Middle frontal gyrus (tissue), 1 donor: ENCODE measurements at regions not wholly inside any gene's neighbourhood (a gene's known extent, or its start where the extent isn't known, plus 50 kb on each side); places are given as distances from the start of the nearest gene placed in this dataset.
"Not testable (repeated sequence)": the region's sequence is repeated elsewhere in the genome, so short reads cannot be mapped to it uniquely, and the experiment has no call there.

ENCODE experiments used
- DNase-seq: peaks from one replicate; pipeline ENCODE4 v3.0.0-alpha.2; 2015; ENCODE audit warnings: low spot score; ENCODE audit errors: extremely low spot score

DNA sequence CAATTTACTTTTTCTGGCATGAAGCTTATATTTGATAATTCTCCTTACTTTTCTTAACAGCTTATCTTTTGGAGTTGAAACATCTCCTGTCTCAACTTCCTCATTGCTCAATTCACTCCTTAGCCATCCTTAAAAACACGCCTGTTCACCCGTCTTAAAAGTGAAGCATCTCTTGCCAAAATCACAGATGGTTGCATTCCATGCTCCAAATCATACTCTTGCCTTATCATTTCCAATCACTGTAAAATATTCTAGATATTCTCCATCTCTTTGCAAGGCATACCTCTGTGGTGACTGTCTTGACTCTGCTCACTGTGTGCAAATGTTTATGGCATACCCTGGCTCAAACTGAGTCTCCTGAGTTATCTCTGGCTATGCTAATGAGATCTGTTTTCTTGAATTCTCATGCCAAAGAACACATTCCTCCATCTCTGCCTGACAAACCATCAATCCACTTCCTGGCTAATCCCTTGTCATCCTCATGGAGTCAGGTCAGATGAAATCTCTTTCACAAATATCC, 1393.3 kb downstream of the CDY2B start:
- no peak for DNase-seq

- DNase-seq: no peak
These were observed 1400.0 kb downstream of the CDY2B start for GRCh38 chrY:16480031-16480430.

DNA sequence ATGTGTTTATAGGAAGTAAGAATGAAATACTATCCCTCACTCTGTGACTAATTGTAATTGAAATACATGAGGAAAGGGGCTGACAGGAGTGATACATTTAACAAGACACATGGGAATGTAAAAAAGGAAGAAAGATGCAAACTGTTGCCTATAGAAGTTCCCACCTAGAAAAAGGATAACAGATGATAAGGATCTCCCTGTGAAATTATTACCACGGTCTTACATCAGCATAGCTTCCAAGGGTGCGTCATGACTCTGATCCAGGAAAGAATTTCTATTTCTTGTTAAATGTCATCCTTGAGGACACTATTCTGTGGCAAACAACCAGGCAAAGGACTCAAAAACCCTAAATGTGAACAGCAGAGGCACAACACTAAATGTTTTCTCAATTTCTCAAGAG, 1406.0 kb downstream of the CDY2B start:
- DNase-seq: no peak

DNA sequence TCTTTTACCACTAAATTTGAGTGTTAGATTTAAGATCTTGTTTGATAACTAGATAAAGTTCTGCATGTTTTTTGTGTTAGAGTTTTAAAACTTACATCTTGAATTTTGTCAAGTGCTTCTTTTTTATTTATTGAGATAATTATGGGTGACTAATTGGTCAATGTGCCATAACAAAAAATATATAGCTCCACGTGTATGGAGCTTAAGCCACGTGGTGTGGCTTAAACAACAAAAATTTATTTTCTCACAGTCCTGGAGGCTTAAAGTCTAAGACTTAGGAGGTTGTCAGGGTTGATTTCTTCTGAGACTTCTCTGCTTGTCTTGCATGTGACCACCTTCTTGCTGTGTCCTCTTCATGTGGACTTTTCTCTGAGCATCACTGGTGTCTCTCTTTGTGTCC, 1425.2 kb downstream of the CDY2B start:
- no peak for DNase-seq

DNA sequence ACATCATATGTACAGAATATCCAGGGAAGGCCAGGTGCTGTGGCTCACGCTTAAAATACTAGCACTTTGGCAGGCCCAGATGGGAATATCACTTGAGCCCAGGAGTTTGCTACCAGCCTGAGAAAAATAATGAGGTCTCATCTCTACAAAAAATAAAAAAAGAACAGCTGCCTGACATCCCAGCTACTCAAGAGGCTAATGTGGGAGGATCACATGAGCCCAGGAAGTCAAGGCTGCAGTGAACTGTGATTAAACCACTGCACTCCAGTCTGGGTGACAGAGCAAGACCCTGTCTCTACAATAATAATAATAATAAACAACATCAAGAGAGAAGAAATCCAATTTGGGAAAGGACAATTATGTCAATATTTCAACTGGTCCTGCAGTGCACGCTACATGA, 1433.9 kb downstream of the CDY2B start:
- no peak for DNase-seq

- DNase-seq: not testable (repeated sequence)
These were observed 1470.7 kb downstream of the CDY2B start for GRCh38 chrY:16409206-16409923.

- DNase-seq: not testable (repeated sequence)
These were observed 1500.6 kb downstream of the CDY2B start for GRCh38 chrY:16379458-16379857.

DNA sequence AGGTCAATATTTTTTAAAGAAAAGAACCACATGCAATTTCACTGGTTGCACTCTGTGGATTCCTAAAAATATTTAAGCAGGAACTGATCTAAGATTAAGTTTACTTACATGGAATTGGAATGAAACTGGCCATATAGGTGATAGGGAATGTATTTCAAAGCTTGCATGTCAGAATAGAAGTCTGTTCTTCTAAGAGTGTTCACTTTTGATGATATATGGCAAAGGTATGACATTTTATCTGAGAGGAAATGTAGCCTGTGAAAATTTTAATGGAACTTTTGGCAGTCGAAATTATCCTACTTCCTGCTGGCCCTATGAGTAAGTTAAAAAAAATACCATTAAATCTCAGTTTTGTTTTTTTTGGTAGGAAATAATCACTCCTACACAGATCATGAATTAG, 1538.4 kb downstream of the CDY2B start:
- DNase-seq: not testable (repeated sequence)

GRCh38 chrY:16330032-16330758, 1549.8 kb downstream of the CDY2B start:
- not testable (repeated sequence) for DNase-seq

- not testable (repeated sequence) for DNase-seq
These were observed 1550.7 kb downstream of the CDY2B start for GRCh38 chrY:16329135-16329820.
